OCI-LY3 (cell line): ENCODE measurements at regions not wholly inside any gene's neighbourhood (a gene's known extent, or its start where the extent isn't known, plus 50 kb on each side); places are given as distances from the start of the nearest gene placed in this dataset.

Experiments
- CTCF ChIP-seq: fragments of 200-600, 300-600 bp; sonication (generic); IDR thresholded peaks from 2 replicates; pipeline ENCODE4 v1.5.1; 2014; ENCODE audit warnings: antibody characterized with exemption, low read length, low read depth
- EZH2phosphoT487 ChIP-seq: fragments of 200-600 bp; shearing (Covaris generic); IDR thresholded peaks from 2 replicates; pipeline ENCODE4 v1.6.1; 2018; ENCODE audit warnings: antibody characterized with exemption, mixed run types, low read depth

- TF ChIP-seq CTCF (no peak), EZH2phosphoT487 (no peak)
Measured at GRCh38 chr21:28310711-28311110, 682.0 kb downstream of the LTN1 start.
